SK-N-SH treated with all-trans-retinoic acid at 6 μM for 48 hours (cell line): ENCODE measurements at regions not wholly inside any gene's neighbourhood (a gene's known extent, or its start where the extent isn't known, plus 50 kb on each side); places are given as distances from the start of the nearest gene placed in this dataset.

ENCODE experiments used
- ATAC-seq: fragments of 200-7000 bp; cut with Tn5 transposase; 3 replicates; pipeline ENCODE4 v1.9.1; 2020; ENCODE audit warnings: mild to moderate bottlenecking, moderate library complexity
- ARNTL ChIP-seq: fragments of 450-650 bp; formaldehyde crosslinking; IDR thresholded peaks from 2 replicates; pipeline ENCODE4 v1.5.0; 2020; ENCODE audit warnings: low read depth, mild to moderate bottlenecking, moderate library complexity, borderline replicate concordance
- BACH2 ChIP-seq: fragments of 250-450 bp; sonication (Bioruptor Pico); IDR thresholded peaks from 2 replicates; pipeline ENCODE4 v1.9.0; 2021; ENCODE audit warnings: mild to moderate bottlenecking, borderline replicate concordance
- CREB5 ChIP-seq: fragments of 250-450 bp; sonication (Bioruptor Pico); IDR thresholded peaks from 2 replicates; pipeline ENCODE4 v1.5.1; 2020; ENCODE audit warnings: low read depth, mild to moderate bottlenecking, moderate library complexity
- CSDC2 ChIP-seq: fragments of 250-450 bp; sonication (Bioruptor Pico); IDR thresholded peaks from 2 replicates; pipeline ENCODE4 v1.5.0; 2020; ENCODE audit warnings: mild to moderate bottlenecking, moderate library complexity
- CSRNP3 ChIP-seq: fragments of 250-450 bp; sonication (Bioruptor Pico); IDR thresholded peaks from 2 replicates; pipeline ENCODE4 v1.5.1; 2021; ENCODE audit warnings: mild to moderate bottlenecking, moderate library complexity
- GLIS3 ChIP-seq: fragments of 250-450 bp; sonication (Bioruptor Pico); IDR thresholded peaks from 2 replicates; pipeline ENCODE4 v1.5.0; 2020; ENCODE audit warnings: mild to moderate bottlenecking, moderate library complexity
- ISL1 ChIP-seq: fragments of 250-450 bp; sonication (Bioruptor Pico); IDR thresholded peaks from 2 replicates; pipeline ENCODE4 v2.1.2; 2022; ENCODE audit warnings: mild to moderate bottlenecking, moderate library complexity
- OSR1 ChIP-seq: fragments of 250-450 bp; sonication (Bioruptor Pico); IDR thresholded peaks from 2 replicates; pipeline ENCODE4 v1.8.0; 2022; ENCODE audit warnings: moderate library complexity, mild to moderate bottlenecking, inconsistent platforms
- PATZ1 ChIP-seq: fragments of 250-450 bp; sonication (Bioruptor Pico); IDR thresholded peaks from 2 replicates; pipeline ENCODE4 v1.8.0; 2020; ENCODE audit warnings: mild to moderate bottlenecking, moderate library complexity, borderline replicate concordance
- POU6F1 ChIP-seq: fragments of 250-450 bp; sonication (Bioruptor Pico); IDR thresholded peaks from 2 replicates; pipeline ENCODE4 v1.8.0; 2021; ENCODE audit warnings: low read depth, mild to moderate bottlenecking, moderate library complexity, borderline replicate concordance
- PPARA ChIP-seq: fragments of 250-450 bp; sonication (Bioruptor Pico); IDR thresholded peaks from 2 replicates; pipeline ENCODE4 v1.5.0; 2020; ENCODE audit warnings: mild to moderate bottlenecking, borderline replicate concordance
- RARB ChIP-seq: fragments of 250-450 bp; sonication (Bioruptor Pico); IDR thresholded peaks from 2 replicates; pipeline ENCODE4 v1.8.0; 2021; ENCODE audit warnings: mild to moderate bottlenecking, moderate library complexity
- SNAI2 ChIP-seq: fragments of 250-450 bp; sonication (Bioruptor Pico); IDR thresholded peaks from 2 replicates; pipeline ENCODE4 v1.5.0; 2020; ENCODE audit warnings: mild to moderate bottlenecking, moderate library complexity
- TCF4 ChIP-seq: fragments of 250-450 bp; sonication (Bioruptor Pico); IDR thresholded peaks from 2 replicates; pipeline ENCODE4 v1.8.0; 2021; ENCODE audit warnings: mild to moderate bottlenecking, moderate library complexity, borderline replicate concordance
- TOX ChIP-seq: fragments of 250-450 bp; sonication (Bioruptor Pico); IDR thresholded peaks from 2 replicates; pipeline ENCODE4 v1.8.0; 2021; ENCODE audit warnings: mild to moderate bottlenecking, moderate library complexity, borderline replicate concordance
- TSHZ2 ChIP-seq: fragments of 250-450 bp; sonication (Bioruptor Pico); IDR thresholded peaks from 2 replicates; pipeline ENCODE4 v1.5.0; 2020; ENCODE audit warnings: mild to moderate bottlenecking, moderate library complexity
- ZC3H10 ChIP-seq: fragments of 250-450 bp; sonication (Bioruptor Pico); IDR thresholded peaks from 2 replicates; pipeline ENCODE4 v1.5.1; 2021; ENCODE audit warnings: mild to moderate bottlenecking, moderate library complexity
- ZFP3 ChIP-seq: fragments of 250-450 bp; sonication (Bioruptor Pico); IDR thresholded peaks from 2 replicates; pipeline ENCODE4 v1.5.0; 2020; ENCODE audit warnings: mild to moderate bottlenecking, moderate library complexity
- ZFP30 ChIP-seq: fragments of 450-650 bp; formaldehyde crosslinking; IDR thresholded peaks from 2 replicates; pipeline ENCODE4 v1.5.0; 2022; ENCODE audit warnings: mild to moderate bottlenecking, moderate library complexity
- ZNF565 ChIP-seq: fragments of 450-650 bp; formaldehyde crosslinking; conservative IDR thresholded peaks from 2 replicates; pipeline ENCODE4 v1.5.0; 2020; ENCODE audit warnings: low read depth, mild to moderate bottlenecking, moderate library complexity
- ZNF70 ChIP-seq: fragments of 450-650 bp; formaldehyde crosslinking; IDR thresholded peaks from 2 replicates; pipeline ENCODE4 v1.5.0; 2020; ENCODE audit warnings: mild to moderate bottlenecking, moderate library complexity
- ZNF8 ChIP-seq: fragments of 450-650 bp; formaldehyde crosslinking; IDR thresholded peaks from 2 replicates; pipeline ENCODE4 v1.5.0; 2020; ENCODE audit warnings: mild to moderate bottlenecking, moderate library complexity

GRCh38 chr13:82803341-82803740 lies 1078.9 kb downstream of the SLITRK1 start (continued):
- TF ChIP-seq CSRNP3 (CRISPR knock-in tag) = no peak
- no peak for TF ChIP-seq SNAI2 (CRISPR knock-in tag)
- no peak for TF ChIP-seq ZNF70 (CRISPR knock-in tag)
- no peak for TF ChIP-seq ZFP3 (CRISPR knock-in tag)
- no peak for TF ChIP-seq CSDC2
- no peak for TF ChIP-seq ISL1 (CRISPR knock-in tag)
- no peak for TF ChIP-seq ZNF565 (CRISPR knock-in tag)
- no peak for TF ChIP-seq PPARA (CRISPR knock-in tag)
- no peak for TF ChIP-seq ZC3H10
- TF ChIP-seq CREB5 (CRISPR knock-in tag) = no peak
- no peak for TF ChIP-seq RARB
- TF ChIP-seq, all 23 proteins: peak for 0

GRCh38 chr13:82802528-82802927 lies 1079.7 kb downstream of the SLITRK1 start:
- TF ChIP-seq GLIS3 (CRISPR knock-in tag) = no peak
- TF ChIP-seq BACH2 (CRISPR knock-in tag) = no peak
- TF ChIP-seq TCF4 = no peak
- TF ChIP-seq PATZ1 (CRISPR knock-in tag) = no peak
- TF ChIP-seq CSDC2 = no peak
- no peak for TF ChIP-seq ZNF8 (CRISPR knock-in tag)
- no peak for TF ChIP-seq ZNF565 (CRISPR knock-in tag)
- no peak for TF ChIP-seq ZC3H10
- TF ChIP-seq ZFP30 (CRISPR knock-in tag) = no peak
- no peak for TF ChIP-seq CREB5 (CRISPR knock-in tag)
- TF ChIP-seq ZFP3 (CRISPR knock-in tag) = no peak
- no peak for TF ChIP-seq POU6F1
- TF ChIP-seq ISL1 (CRISPR knock-in tag) = no peak
- no peak for TF ChIP-seq SNAI2 (CRISPR knock-in tag)
- no peak for ATAC-seq

- no peak for TF ChIP-seq CSRNP3 (CRISPR knock-in tag)
- no peak for TF ChIP-seq BACH2 (CRISPR knock-in tag)
- TF ChIP-seq OSR1 (CRISPR knock-in tag) = no peak
- no peak for ATAC-seq
Observed at GRCh38 chr13:82800391-82800790, 1081.9 kb downstream of the SLITRK1 start.

GRCh38 chr13:82797876-82798275 lies 1084.4 kb downstream of the SLITRK1 start:
- ATAC-seq = no peak

More at GRCh38 chr13:82797876-82798275, 1084.4 kb downstream of the SLITRK1 start:
- TF ChIP-seq ZNF8 (CRISPR knock-in tag) (no peak), CSRNP3 (CRISPR knock-in tag) (no peak), RARB (no peak), TOX (CRISPR knock-in tag) (no peak), CSDC2 (no peak), TCF4 (no peak), ZFP3 (CRISPR knock-in tag) (no peak), ISL1 (CRISPR knock-in tag) (no peak), PPARA (CRISPR knock-in tag) (no peak), ZFP30 (CRISPR knock-in tag) (no peak), ZC3H10 (no peak), SNAI2 (CRISPR knock-in tag) (no peak), TSHZ2 (CRISPR knock-in tag) (no peak), ARNTL (no peak)
